NCI-H1436 (cell line): ENCODE measurements at regions not wholly inside any gene's neighbourhood (a gene's known extent, or its start where the extent isn't known, plus 50 kb on each side); places are given as distances from the start of the nearest gene placed in this dataset.
A peak's percentile ranks its signal among the peaks of the same experiment; 100 is the strongest.

ENCODE experiments used
- DNase-seq: peaks from one replicate; lab custom pipeline; 2025; lab: John Stamatoyannopoulos, UW

- no peak for DNase-seq
Observed at GRCh38 chr10:123409426-123409825, 255.2 kb downstream of the BUB3 start.

GRCh38 chr10:123409884-123410283 lies 255.7 kb downstream of the BUB3 start:
- no peak for DNase-seq

- DNase-seq, result no peak
Observed at GRCh38 chr10:123413353-123413752, 252.8 kb upstream of the GPR26 start.

- no peak for DNase-seq
Observed at GRCh38 chr10:123415523-123415922, 250.6 kb upstream of the GPR26 start.

GRCh38 chr10:123417414-123417813 lies 248.7 kb upstream of the GPR26 start:
- DNase-seq, result no peak

- no peak for DNase-seq
Observed at GRCh38 chr10:123421461-123421860, 244.7 kb upstream of the GPR26 start.

GRCh38 chr10:123422261-123422660 lies 243.9 kb upstream of the GPR26 start:
- DNase-seq, result no peak

- DNase-seq, result no peak
Observed at GRCh38 chr10:123424537-123424936, 241.6 kb upstream of the GPR26 start.

- no peak for DNase-seq
Observed at GRCh38 chr10:123425680-123426079, 240.5 kb upstream of the GPR26 start.

- DNase-seq, result no peak
Observed at GRCh38 chr10:123427165-123427786, 238.9 kb upstream of the GPR26 start.

GRCh38 chr10:123428391-123428790 lies 237.8 kb upstream of the GPR26 start:
- no peak for DNase-seq

- peak; percentile 68 for DNase-seq
Observed at GRCh38 chr10:123429706-123430221, 236.4 kb upstream of the GPR26 start.

GRCh38 chr10:123433539-123433938 lies 232.6 kb upstream of the GPR26 start:
- DNase-seq, result no peak

GRCh38 chr10:123434435-123435039 lies 231.6 kb upstream of the GPR26 start:
- no peak for DNase-seq

GRCh38 chr10:123442901-123443300 lies 223.3 kb upstream of the GPR26 start:
- DNase-seq, result no peak

GRCh38 chr10:123443924-123444323 lies 222.2 kb upstream of the GPR26 start:
- DNase-seq, result no peak

- no peak for DNase-seq
Observed at GRCh38 chr10:123445261-123445775, 220.8 kb upstream of the GPR26 start.

GRCh38 chr10:123446449-123447156 lies 219.6 kb upstream of the GPR26 start:
- DNase-seq, result no peak

GRCh38 chr10:123449234-123449962 lies 216.8 kb upstream of the GPR26 start:
- no peak for DNase-seq

GRCh38 chr10:123450956-123451605 lies 215.1 kb upstream of the GPR26 start:
- DNase-seq, result no peak

GRCh38 chr10:123451618-123452245 lies 214.4 kb upstream of the GPR26 start:
- no peak for DNase-seq
